Left lung (tissue), 4 donors: ENCODE measurements at regions not wholly inside any gene's neighbourhood (a gene's known extent, or its start where the extent isn't known, plus 50 kb on each side); places are given as distances from the start of the nearest gene placed in this dataset.

Experiments
- ATAC-seq: fragments of 200-7000 bp; cut with Tn5 transposase; one replicate; pipeline ENCODE4 v1.9.1; 2020; ENCODE audit warnings: moderate library complexity
- DNase-seq, 4 donors: peaks; one replicate each; pipeline ENCODE4 v3.0.0-alpha.2; 2013 to 2020
- H3K27ac ChIP-seq, 2 donors: fragments of 200-600 bp; sonication (generic) in 1 of 2; one replicate each; pipeline versions ENCODE4 v1.5.0 to v1.8.0; 2020 to 2021
- H3K27me3 ChIP-seq, 2 donors: fragments of 200-600 bp; sonication (generic) in 1 of 2; one replicate each; pipeline versions ENCODE4 v1.5.0 to v1.8.0; 2020 to 2021
- H3K36me3 ChIP-seq, 2 donors: fragments of 200-600 bp; sonication (generic) in 1 of 2; one replicate each; pipeline versions ENCODE4 v1.5.0 to v1.8.0; 2020 to 2021
- H3K4me1 ChIP-seq, 2 donors: fragments of 200-600 bp; one replicate each; pipeline ENCODE4 v1.8.0; 2021
- H3K4me3 ChIP-seq, 2 donors: fragments of 200-600 bp; sonication (generic) in 1 of 2; one replicate each; pipeline versions ENCODE4 v1.5.0 to v1.8.0; 2020 to 2021; ENCODE audit warnings: mild to moderate bottlenecking in 1 of 2
- H3K9me3 ChIP-seq, 2 donors: fragments of 200-600 bp; sonication (generic) in 1 of 2; one replicate each; pipeline versions ENCODE4 v1.5.0 to v1.8.0; 2020 to 2021
- intact Hi-C, 2 donors: fragments of 100-400 bp; cut with DNase I; formaldehyde crosslinking; loops; one replicate each; pipeline versions ENCODE4 v1.11.2 to v1.14.2; 2022
- TF ChIP-seq, protein P1 (sequence below), 2 donors: fragments of 200-600 bp; sonication (generic) in 1 of 2; IDR thresholded peaks; one replicate each; pipeline versions ENCODE4 v1.5.0 to v1.8.0; 2021; ENCODE audit warnings: antibody characterized with exemption in 2 of 2
- donor health status: DM: no; HTN: yes; CAD: no.
- donor health status: DM: no; HTN: no; CAD: no.

- no peak for DNase-seq
- Histone ChIP-seq H3K36me3 (no peaks in the 10 kb centered on the region), H3K27me3 (no peaks in the 10 kb centered on the region), H3K27ac (no peak overlapping the region), H3K4me3 (no peak overlapping the region), H3K4me1 (no peaks in the 10 kb centered on the region), H3K9me3 (peaks cover 0 to 7% of the 10 kb centered on the region in 2 donors)
- intact Hi-C loops = no loop called here
- no peak for ATAC-seq
- TF ChIP-seq, protein P1, sequence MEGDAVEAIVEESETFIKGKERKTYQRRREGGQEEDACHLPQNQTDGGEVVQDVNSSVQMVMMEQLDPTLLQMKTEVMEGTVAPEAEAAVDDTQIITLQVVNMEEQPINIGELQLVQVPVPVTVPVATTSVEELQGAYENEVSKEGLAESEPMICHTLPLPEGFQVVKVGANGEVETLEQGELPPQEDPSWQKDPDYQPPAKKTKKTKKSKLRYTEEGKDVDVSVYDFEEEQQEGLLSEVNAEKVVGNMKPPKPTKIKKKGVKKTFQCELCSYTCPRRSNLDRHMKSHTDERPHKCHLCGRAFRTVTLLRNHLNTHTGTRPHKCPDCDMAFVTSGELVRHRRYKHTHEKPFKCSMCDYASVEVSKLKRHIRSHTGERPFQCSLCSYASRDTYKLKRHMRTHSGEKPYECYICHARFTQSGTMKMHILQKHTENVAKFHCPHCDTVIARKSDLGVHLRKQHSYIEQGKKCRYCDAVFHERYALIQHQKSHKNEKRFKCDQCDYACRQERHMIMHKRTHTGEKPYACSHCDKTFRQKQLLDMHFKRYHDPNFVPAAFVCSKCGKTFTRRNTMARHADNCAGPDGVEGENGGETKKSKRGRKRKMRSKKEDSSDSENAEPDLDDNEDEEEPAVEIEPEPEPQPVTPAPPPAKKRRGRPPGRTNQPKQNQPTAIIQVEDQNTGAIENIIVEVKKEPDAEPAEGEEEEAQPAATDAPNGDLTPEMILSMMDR (IDR thresholded peaks at IDR 0.05) = no peak
Observed at GRCh38 chrY:15624370-15624769, 1100.0 kb downstream of the NLGN4Y start.

DNA sequence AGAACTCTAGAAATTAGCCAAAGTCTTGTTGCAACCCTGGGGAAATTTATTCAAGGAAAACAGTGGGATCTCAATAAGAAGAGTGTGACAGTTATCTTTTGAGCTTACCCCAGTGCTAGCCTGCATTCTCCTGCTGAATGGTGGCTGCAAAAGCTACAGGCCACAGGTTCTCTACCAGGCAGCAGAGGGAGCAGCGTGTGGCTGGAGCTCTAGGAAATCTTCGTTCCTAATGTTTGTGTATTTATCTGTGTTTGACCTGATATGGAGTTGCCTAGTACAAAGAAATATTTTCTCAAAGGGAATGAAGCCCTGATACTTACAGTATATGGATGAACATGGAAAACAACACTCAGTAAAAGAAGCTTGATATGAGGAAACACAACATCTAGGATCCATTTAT is 1100.6 kb downstream of the NLGN4Y start:
- H3K36me3 ChIP-seq = no peaks in the 10 kb centered on the region
- TF ChIP-seq, protein P1 (IDR thresholded peaks at IDR 0.05) = no peak
- no peak overlapping the region for H3K27ac ChIP-seq
- H3K4me3 ChIP-seq = no peak overlapping the region
- H3K27me3 ChIP-seq = no peaks in the 10 kb centered on the region
- peak in 1 of 4 donors; percentile 16 for DNase-seq
- ATAC-seq = no peak
- H3K9me3 ChIP-seq = peaks cover 0 to 7% of the 10 kb centered on the region in 2 donors
- intact Hi-C loops = no loop called here
- H3K4me1 ChIP-seq = no peaks in the 10 kb centered on the region

GRCh38 chrY:15648198-15648597 is 1123.9 kb downstream of the NLGN4Y start:
- H3K36me3 ChIP-seq = no peaks in the 10 kb centered on the region
- no peak for ATAC-seq
- H3K27ac ChIP-seq = no peak overlapping the region
- H3K9me3 ChIP-seq = no peaks in the 10 kb centered on the region
- intact Hi-C loops = no loop called here
- H3K27me3 ChIP-seq = no peaks in the 10 kb centered on the region
- no peak for DNase-seq
- no peaks in the 10 kb centered on the region for H3K4me1 ChIP-seq
- TF ChIP-seq, protein P1 (IDR thresholded peaks at IDR 0.05) = no peak
- H3K4me3 ChIP-seq = no peak overlapping the region

DNA sequence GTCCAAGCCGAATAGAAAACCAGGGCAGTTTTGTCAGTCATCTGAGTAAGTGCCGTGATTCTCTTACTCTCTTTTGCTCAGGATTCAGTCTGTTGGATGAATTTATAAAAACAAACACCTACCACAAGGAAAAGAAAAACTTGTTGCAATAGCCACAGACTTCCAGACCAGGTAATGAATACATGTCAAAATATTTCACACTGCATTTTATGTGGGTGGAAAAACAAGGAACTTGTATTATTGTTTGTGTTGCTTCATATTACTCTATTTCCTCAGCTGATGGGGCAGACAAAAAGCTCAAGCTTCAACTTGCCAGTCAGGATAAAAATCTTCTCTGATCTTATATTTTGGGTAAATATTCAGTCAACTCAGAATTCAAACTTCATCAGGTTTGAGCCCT is 1125.7 kb downstream of the NLGN4Y start:
- no peaks in the 10 kb centered on the region for H3K27me3 ChIP-seq
- ATAC-seq = no peak

GRCh38 chrY:15688531-15688930 is 1164.2 kb downstream of the NLGN4Y start:
- peak in 1 of 4 donors; percentile 10 for DNase-seq
- Histone ChIP-seq H3K27ac (no peak overlapping the region), H3K27me3 (no peaks in the 10 kb centered on the region), H3K4me1 (no peaks in the 10 kb centered on the region), H3K36me3 (no peaks in the 10 kb centered on the region), H3K4me3 (no peak overlapping the region), H3K9me3 (no peaks in the 10 kb centered on the region)
- ATAC-seq = no peak
- TF ChIP-seq, protein P1 (IDR thresholded peaks at IDR 0.05) = no peak
- intact Hi-C loops = no loop called here

More for the DNA sequence above, 1125.7 kb downstream of the NLGN4Y start:
- Histone ChIP-seq H3K27ac (no peak overlapping the region), H3K4me3 (no peak overlapping the region), H3K36me3 (no peaks in the 10 kb centered on the region), H3K9me3 (no peaks in the 10 kb centered on the region), H3K4me1 (no peaks in the 10 kb centered on the region)
- intact Hi-C loops = no loop called here
- DNase-seq = no peak
- TF ChIP-seq, protein P1 (IDR thresholded peaks at IDR 0.05) = no peak
